ENCODE measurements at regions not wholly inside any gene's neighbourhood (a gene's known extent, or its start where the extent isn't known, plus 50 kb on each side); places are given as distances from the start of the nearest gene placed in this dataset.
"Not testable (repeated sequence)": the region's sequence is repeated elsewhere in the genome, so short reads cannot be mapped to it uniquely, and the experiment has no call there.

- no peak for DNase-seq (ENCODE audit: low read depth in 1 of 2, low spot score in 1 of 2)
- TF ChIP-seq, protein P1, sequence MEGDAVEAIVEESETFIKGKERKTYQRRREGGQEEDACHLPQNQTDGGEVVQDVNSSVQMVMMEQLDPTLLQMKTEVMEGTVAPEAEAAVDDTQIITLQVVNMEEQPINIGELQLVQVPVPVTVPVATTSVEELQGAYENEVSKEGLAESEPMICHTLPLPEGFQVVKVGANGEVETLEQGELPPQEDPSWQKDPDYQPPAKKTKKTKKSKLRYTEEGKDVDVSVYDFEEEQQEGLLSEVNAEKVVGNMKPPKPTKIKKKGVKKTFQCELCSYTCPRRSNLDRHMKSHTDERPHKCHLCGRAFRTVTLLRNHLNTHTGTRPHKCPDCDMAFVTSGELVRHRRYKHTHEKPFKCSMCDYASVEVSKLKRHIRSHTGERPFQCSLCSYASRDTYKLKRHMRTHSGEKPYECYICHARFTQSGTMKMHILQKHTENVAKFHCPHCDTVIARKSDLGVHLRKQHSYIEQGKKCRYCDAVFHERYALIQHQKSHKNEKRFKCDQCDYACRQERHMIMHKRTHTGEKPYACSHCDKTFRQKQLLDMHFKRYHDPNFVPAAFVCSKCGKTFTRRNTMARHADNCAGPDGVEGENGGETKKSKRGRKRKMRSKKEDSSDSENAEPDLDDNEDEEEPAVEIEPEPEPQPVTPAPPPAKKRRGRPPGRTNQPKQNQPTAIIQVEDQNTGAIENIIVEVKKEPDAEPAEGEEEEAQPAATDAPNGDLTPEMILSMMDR (IDR thresholded peaks at IDR 0.05; ENCODE audit: low read depth, low read length): no peak
- Histone ChIP-seq H3K27ac (no peak overlapping the region), H3K27me3 (no peaks in the 10 kb centered on the region), H3K4me3 (no peak overlapping the region), H3K36me3 (no peaks in the 10 kb centered on the region), H3K9me3 (ENCODE audit: low read depth) (no peaks in the 10 kb centered on the region), H3K4me1 (ENCODE audit: low read depth) (no peaks in the 10 kb centered on the region)
These were observed 306.6 kb downstream of the SUCLG1 start for GRCh38 chr2:84152462-84152861.

DNA sequence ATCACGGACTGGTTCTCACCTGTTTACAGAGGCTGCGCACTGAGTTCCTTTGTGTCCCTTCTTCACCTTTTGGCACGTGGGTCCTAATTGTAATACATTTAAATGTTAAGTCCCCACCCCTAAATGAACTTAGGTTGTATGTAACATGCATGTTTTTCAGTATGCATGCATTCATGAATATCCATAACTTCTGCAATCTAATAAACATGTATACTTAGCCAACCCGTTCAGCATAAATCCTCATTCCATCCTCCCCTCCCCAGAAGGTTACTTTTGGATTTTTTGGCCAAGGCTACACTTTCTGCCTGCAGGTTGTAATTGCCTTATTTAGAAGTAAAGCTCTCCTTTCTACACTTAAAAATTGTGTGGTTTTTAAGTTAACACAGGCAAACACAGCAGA lies 314.7 kb downstream of the SUCLG1 start:
- Histone ChIP-seq H3K4me1 (ENCODE audit: low read depth) (no peaks in the 10 kb centered on the region), H3K36me3 (no peaks in the 10 kb centered on the region), H3K27ac (no peak overlapping the region), H3K9me3 (ENCODE audit: low read depth) (no peaks in the 10 kb centered on the region), H3K27me3 (no peaks in the 10 kb centered on the region), H3K4me3 (no peak overlapping the region)
- TF ChIP-seq, protein P1 (IDR thresholded peaks at IDR 0.05; ENCODE audit: low read depth, low read length): no peak
- no peak for DNase-seq (ENCODE audit: low read depth in 1 of 2, low spot score in 1 of 2)

DNA sequence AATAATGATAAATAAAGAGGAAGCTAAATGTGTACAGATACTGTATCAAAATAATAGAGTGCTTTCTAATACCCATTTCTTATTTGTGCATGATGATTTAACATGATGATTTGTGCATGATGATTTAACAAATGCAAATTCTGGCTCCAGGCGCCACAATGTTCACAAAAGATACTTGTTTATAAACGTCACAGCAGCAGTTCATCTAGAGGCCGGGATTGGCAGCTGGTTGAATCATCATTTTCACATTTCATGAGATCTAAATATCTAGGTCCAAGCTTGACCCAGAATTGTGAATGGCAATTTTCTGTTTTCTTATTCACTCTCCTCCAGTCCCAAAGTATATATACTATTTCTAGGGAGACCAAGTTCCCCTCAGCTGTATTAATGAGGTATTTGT lies 322.0 kb downstream of the SUCLG1 start:
- H3K36me3 ChIP-seq: no peaks in the 10 kb centered on the region
- no peak overlapping the region for H3K4me3 ChIP-seq
- no peaks in the 10 kb centered on the region for H3K27me3 ChIP-seq
- no peaks in the 10 kb centered on the region for H3K9me3 ChIP-seq (ENCODE audit: low read depth)
- no peak overlapping the region for H3K27ac ChIP-seq
- DNase-seq (ENCODE audit: low read depth in 1 of 2, low spot score in 1 of 2): no peak
- TF ChIP-seq, protein P1 (IDR thresholded peaks at IDR 0.05; ENCODE audit: low read depth, low read length): no peak
- H3K4me1 ChIP-seq (ENCODE audit: low read depth): no peaks in the 10 kb centered on the region

- Histone ChIP-seq H3K27me3 (no peaks in the 10 kb centered on the region), H3K9me3 (ENCODE audit: low read depth) (no peaks in the 10 kb centered on the region), H3K4me1 (ENCODE audit: low read depth) (no peaks in the 10 kb centered on the region), H3K4me3 (no peak overlapping the region), H3K27ac (no peak overlapping the region), H3K36me3 (no peaks in the 10 kb centered on the region)
- no peak for DNase-seq (ENCODE audit: low read depth in 1 of 2, low spot score in 1 of 2)
- TF ChIP-seq, protein P1 (IDR thresholded peaks at IDR 0.05; ENCODE audit: low read depth, low read length): no peak
These were observed 326.7 kb downstream of the SUCLG1 start for GRCh38 chr2:84132370-84132769.

- H3K4me1 ChIP-seq (ENCODE audit: low read depth): peaks cover 4% of the 10 kb centered on the region
- TF ChIP-seq, protein P1 (IDR thresholded peaks at IDR 0.05; ENCODE audit: low read depth, low read length): no peak
- no peak overlapping the region for H3K27ac ChIP-seq
- DNase-seq (ENCODE audit: low read depth in 1 of 2, low spot score in 1 of 2): no peak
- no peaks in the 10 kb centered on the region for H3K27me3 ChIP-seq
- H3K36me3 ChIP-seq: no peaks in the 10 kb centered on the region
- H3K9me3 ChIP-seq (ENCODE audit: low read depth): no peaks in the 10 kb centered on the region
- H3K4me3 ChIP-seq: no peak overlapping the region
These were observed 327.7 kb downstream of the SUCLG1 start for GRCh38 chr2:84131278-84131830.

- H3K9me3 ChIP-seq (ENCODE audit: low read depth): no peaks in the 10 kb centered on the region
- H3K27me3 ChIP-seq: no peaks in the 10 kb centered on the region
- no peak overlapping the region for H3K4me3 ChIP-seq
- H3K4me1 ChIP-seq (ENCODE audit: low read depth): peaks cover 6% of the 10 kb centered on the region
- H3K27ac ChIP-seq: no peak overlapping the region
- DNase-seq (ENCODE audit: low read depth in 1 of 2, low spot score in 1 of 2): no peak
- no peaks in the 10 kb centered on the region for H3K36me3 ChIP-seq
- TF ChIP-seq, protein P1 (IDR thresholded peaks at IDR 0.05; ENCODE audit: low read depth, low read length): no peak
These were observed 330.1 kb downstream of the SUCLG1 start for GRCh38 chr2:84129018-84129417.

DNA sequence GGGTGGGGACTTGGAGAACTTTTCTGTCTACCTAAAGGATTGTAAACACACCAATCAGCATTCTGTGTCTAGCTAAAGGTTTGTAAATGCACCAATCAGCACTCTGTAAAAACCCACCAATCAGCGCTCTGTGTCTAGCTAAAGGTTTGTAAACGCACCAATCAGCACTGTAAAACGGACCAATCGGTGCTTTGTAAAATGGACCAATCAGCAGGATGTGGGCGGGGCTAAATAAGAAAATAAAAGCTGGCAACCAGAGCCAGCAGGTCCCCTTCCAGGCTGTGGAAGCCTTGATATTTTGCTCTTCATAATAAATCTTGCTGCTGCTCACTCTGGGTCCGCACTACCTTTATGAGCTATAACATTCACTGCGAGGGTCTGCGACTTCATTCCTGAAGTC lies 331.3 kb downstream of the SUCLG1 start:
- not testable (repeated sequence) for H3K27ac ChIP-seq; H3K4me1 ChIP-seq (ENCODE audit: low read depth); H3K9me3 ChIP-seq (ENCODE audit: low read depth); H3K27me3 ChIP-seq; H3K36me3 ChIP-seq; DNase-seq (ENCODE audit: low read depth in 1 of 2, low spot score in 1 of 2); H3K4me3 ChIP-seq

All from cardiac muscle cell (in vitro differentiated cells and primary cell).